HAP-1 (cell line): ENCODE measurements at regions not wholly inside any gene's neighbourhood (a gene's known extent, or its start where the extent isn't known, plus 50 kb on each side); places are given as distances from the start of the nearest gene placed in this dataset.
"Not testable (repeated sequence)": the region's sequence is repeated elsewhere in the genome, so short reads cannot be mapped to it uniquely, and the experiment has no call there.

Experiments
- DNase-seq, 2 experiments: peaks; one replicate each; pipeline ENCODE4 v3.0.0-alpha.2; 2016 to 2020; ENCODE audit warnings: low spot score in 2 of 2
- H3K27me3 ChIP-seq: fragments of 250-450 bp; sonication (Bioruptor Pico); 2 replicates; pipeline ENCODE4 v1.5.1; 2020; ENCODE audit warnings: low read depth, mild to moderate bottlenecking, moderate library complexity
- H3K36me3 ChIP-seq: fragments of 250-450 bp; sonication (Bioruptor Pico); replicated peaks from 2 replicates; pipeline ENCODE4 v1.5.1; 2020; ENCODE audit warnings: mild to moderate bottlenecking
- H3K4me1 ChIP-seq: fragments of 250-450 bp; sonication (Bioruptor Pico); 2 replicates; pipeline ENCODE4 v1.5.1; 2020; ENCODE audit warnings: mild to moderate bottlenecking
- H3K4me3 ChIP-seq: fragments of 250-450 bp; sonication (Bioruptor Pico); 2 replicates; pipeline ENCODE4 v1.5.1; 2020; ENCODE audit warnings: mild to moderate bottlenecking, moderate library complexity
- H3K9me3 ChIP-seq: fragments of 250-450 bp; sonication (Bioruptor Pico); 2 replicates; pipeline ENCODE4 v1.5.1; 2020; ENCODE audit warnings: mild to moderate bottlenecking, moderate library complexity
- in situ Hi-C: fragments of 300-500 bp; cut with MboI; formaldehyde crosslinking; loops from 3 replicates; pipeline ENCODE4 v1.14.3; 2020; ENCODE audit warnings: low sequenced_read_pairs, inconsistent platforms, mixed read lengths

GRCh38 chr3:110958313-110959147, 113.1 kb upstream of the NECTIN3 start:
- Histone ChIP-seq H3K27me3 (no peaks in the 10 kb centered on the region), H3K4me3 (no peak overlapping the region), H3K9me3 (no peaks in the 10 kb centered on the region), H3K36me3 (no peaks in the 10 kb centered on the region), H3K4me1 (peaks cover 11% of the 10 kb centered on the region)
- in situ Hi-C loops = no loop called here
- DNase-seq = no peak

GRCh38 chr3:110965976-110966375, 105.6 kb upstream of the NECTIN3 start:
- in situ Hi-C loops = no loop called here
- no peak overlapping the region for H3K4me3 ChIP-seq

GRCh38 chr3:110966966-110967663, 104.5 kb upstream of the NECTIN3 start:
- H3K9me3 ChIP-seq = no peaks in the 10 kb centered on the region
- no peak for DNase-seq
- in situ Hi-C loops = no loop called here
- no peak overlapping the region for H3K4me3 ChIP-seq
- H3K36me3 ChIP-seq = no peaks in the 10 kb centered on the region
- H3K4me1 ChIP-seq = no peaks in the 10 kb centered on the region
- no peaks in the 10 kb centered on the region for H3K27me3 ChIP-seq

More at GRCh38 chr3:110965976-110966375, 105.6 kb upstream of the NECTIN3 start:
- H3K36me3 ChIP-seq = no peaks in the 10 kb centered on the region
- H3K27me3 ChIP-seq = no peaks in the 10 kb centered on the region
- no peaks in the 10 kb centered on the region for H3K9me3 ChIP-seq
- no peaks in the 10 kb centered on the region for H3K4me1 ChIP-seq
- DNase-seq = no peak

DNA sequence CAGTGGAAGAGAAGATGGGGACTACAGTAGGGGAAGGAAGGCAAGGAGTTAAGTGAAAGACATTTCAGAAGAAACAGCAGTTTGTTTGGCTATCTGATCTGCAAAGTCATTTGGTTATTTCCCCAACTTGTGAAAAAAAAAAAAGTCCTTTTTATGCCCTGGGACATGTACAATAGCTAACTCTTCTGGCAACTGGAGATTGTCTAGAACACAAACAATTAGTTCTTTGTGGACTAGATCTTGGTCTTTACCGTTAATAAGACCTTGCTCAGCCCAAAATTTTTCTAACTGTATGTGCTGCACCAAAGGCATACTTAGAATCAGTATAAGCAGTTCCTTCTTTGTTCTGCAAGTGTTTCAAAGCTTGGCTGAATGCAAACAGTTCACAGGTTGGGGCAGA, 103.5 kb upstream of the NECTIN3 start:
- no peaks in the 10 kb centered on the region for H3K27me3 ChIP-seq
- H3K36me3 ChIP-seq = no peaks in the 10 kb centered on the region
- H3K9me3 ChIP-seq = no peaks in the 10 kb centered on the region
- no peak for DNase-seq
- no peaks in the 10 kb centered on the region for H3K4me1 ChIP-seq
- H3K4me3 ChIP-seq = no peak overlapping the region
- in situ Hi-C loops = no loop called here

GRCh38 chr3:110969229-110970211, 102.1 kb upstream of the NECTIN3 start:
- in situ Hi-C loops = no loop called here
- H3K4me3 ChIP-seq = no peak overlapping the region
- no peak for DNase-seq
- no peaks in the 10 kb centered on the region for H3K9me3 ChIP-seq
- no peaks in the 10 kb centered on the region for H3K27me3 ChIP-seq
- no peaks in the 10 kb centered on the region for H3K4me1 ChIP-seq
- no peaks in the 10 kb centered on the region for H3K36me3 ChIP-seq

GRCh38 chr3:110971010-110971601, 100.5 kb upstream of the NECTIN3 start:
- Histone ChIP-seq H3K36me3 (no peaks in the 10 kb centered on the region), H3K4me3 (no peak overlapping the region), H3K4me1 (no peaks in the 10 kb centered on the region), H3K27me3 (no peaks in the 10 kb centered on the region), H3K9me3 (no peaks in the 10 kb centered on the region)
- DNase-seq = no peak
- in situ Hi-C loops = no loop called here

DNA sequence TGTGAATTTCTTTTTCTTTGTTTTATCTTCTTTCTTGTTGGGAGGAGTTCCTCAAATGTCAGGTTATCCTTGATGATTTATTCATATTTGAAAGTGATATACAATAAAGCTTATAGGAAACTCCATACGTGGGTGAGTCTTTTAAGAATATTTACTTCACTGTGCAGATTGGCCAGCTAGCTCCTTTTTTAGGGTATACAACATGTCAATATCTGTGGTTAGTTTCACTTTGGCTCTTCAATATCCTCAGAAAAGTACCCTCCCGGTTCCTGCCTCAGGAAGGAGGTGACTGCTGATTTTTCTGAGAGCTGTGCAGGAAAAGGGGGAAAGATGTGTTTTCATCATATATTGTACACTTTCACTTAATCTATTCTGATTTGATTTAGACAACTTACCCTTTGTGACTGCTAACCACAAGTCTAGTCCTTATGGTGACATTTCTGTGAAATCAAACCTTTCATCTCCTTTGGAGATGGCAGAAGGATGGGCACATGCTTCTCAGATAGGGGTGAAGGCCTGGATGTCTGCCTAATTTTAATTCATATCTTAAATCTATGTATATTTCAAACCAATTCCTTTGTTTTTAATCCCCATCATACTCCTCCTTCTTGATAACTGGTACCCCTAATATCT, 98.2 kb upstream of the NECTIN3 start:
- no peaks in the 10 kb centered on the region for H3K27me3 ChIP-seq

GRCh38 chr3:110974902-110975301, 96.7 kb upstream of the NECTIN3 start:
- in situ Hi-C loops = no loop called here
- H3K4me1 ChIP-seq = no peaks in the 10 kb centered on the region
- DNase-seq = no peak
- H3K9me3 ChIP-seq = no peaks in the 10 kb centered on the region
- H3K36me3 ChIP-seq = no peaks in the 10 kb centered on the region
- H3K27me3 ChIP-seq = no peaks in the 10 kb centered on the region
- H3K4me3 ChIP-seq = no peak overlapping the region

More for the DNA sequence above, 98.2 kb upstream of the NECTIN3 start:
- Histone ChIP-seq H3K4me3 (no peak overlapping the region), H3K4me1 (no peaks in the 10 kb centered on the region), H3K9me3 (no peaks in the 10 kb centered on the region), H3K36me3 (no peaks in the 10 kb centered on the region)
- in situ Hi-C loops = no loop called here
- DNase-seq = no peak

- Histone ChIP-seq H3K9me3 (no peaks in the 10 kb centered on the region), H3K36me3 (no peaks in the 10 kb centered on the region), H3K27me3 (no peaks in the 10 kb centered on the region), H3K4me1 (no peaks in the 10 kb centered on the region), H3K4me3 (no peak overlapping the region)
- DNase-seq = no peak
- in situ Hi-C loops = no loop called here
Observed at GRCh38 chr3:110984456-110985250, 87.0 kb upstream of the NECTIN3 start.

GRCh38 chr3:110989446-110989845, 82.2 kb upstream of the NECTIN3 start:
- Histone ChIP-seq H3K4me3 (no peak overlapping the region), H3K4me1 (no peaks in the 10 kb centered on the region), H3K36me3 (no peaks in the 10 kb centered on the region), H3K27me3 (no peaks in the 10 kb centered on the region), H3K9me3 (no peaks in the 10 kb centered on the region)
- DNase-seq = no peak
- in situ Hi-C loops = no loop called here

GRCh38 chr3:110995461-110996231, 76.0 kb upstream of the NECTIN3 start:
- peak; percentile 47 to 96 for DNase-seq
- no peaks in the 10 kb centered on the region for H3K36me3 ChIP-seq
- H3K9me3 ChIP-seq = no peaks in the 10 kb centered on the region
- no peak overlapping the region for H3K4me3 ChIP-seq
- no peaks in the 10 kb centered on the region for H3K27me3 ChIP-seq
- H3K4me1 ChIP-seq = peaks cover 10% of the 10 kb centered on the region
- in situ Hi-C loops = no loop called here

- H3K4me3 ChIP-seq, H3K36me3 ChIP-seq, in situ Hi-C loops: not testable (repeated sequence)
Observed at GRCh38 chr3:110998766-110999165, 72.8 kb upstream of the NECTIN3 start.

More at GRCh38 chr3:110998766-110999165, 72.8 kb upstream of the NECTIN3 start:
- peaks cover 10% of the 10 kb centered on the region for H3K4me1 ChIP-seq
- H3K9me3 ChIP-seq, H3K27me3 ChIP-seq, DNase-seq: not testable (repeated sequence)
